BJ (cell line): ENCODE measurements at regions not wholly inside any gene's neighbourhood (a gene's known extent, or its start where the extent isn't known, plus 50 kb on each side); places are given as distances from the start of the nearest gene placed in this dataset.

Experiments
- CTCF ChIA-PET: fragments of 350-600 bp; formaldehyde crosslinking; extraction: SDS; loops from one replicate; lab custom pipeline; 2021; ENCODE audit warnings: antibody characterized with exemption, inconsistent platforms; lab: Yijun Ruan, JAX
- POLR2A ChIA-PET: fragments of 300-600 bp; sonication (Branson Sonifier 250); formaldehyde crosslinking; extraction: SDS; loops from one replicate; lab custom pipeline; 2021; ENCODE audit warnings: antibody characterized with exemption; lab: Charles Lee
- DNase-seq: peaks from one replicate; pipeline ENCODE4 v3.0.0-alpha.2; 2011; ENCODE audit warnings: low read depth
- H3K27me3 ChIP-seq: 2 replicates; pipeline ENCODE4 v1.6.0; 2011; ENCODE audit warnings: low read length; ENCODE audit not compliant: control insufficient read depth, insufficient read depth
- H3K36me3 ChIP-seq: 2 replicates; pipeline ENCODE4 v1.5.1; 2011; ENCODE audit warnings: low read length; ENCODE audit not compliant: control insufficient read depth, insufficient read depth
- H3K4me3 ChIP-seq: 2 replicates; pipeline ENCODE4 v1.5.1; 2011; ENCODE audit warnings: low read depth, mild to moderate bottlenecking, control low read depth, low read length
- CTCF ChIP-seq: IDR thresholded peaks from 2 replicates; pipeline ENCODE4 v1.5.1; 2011; ENCODE audit warnings: low read depth, mild to moderate bottlenecking, control low read depth, inconsistent platforms, low read length, moderate library complexity; ENCODE audit not compliant: insufficient read depth

GRCh38 chr3:73924048-73924447 is 299.3 kb upstream of the PDZRN3 start:
- CTCF ChIA-PET: no interaction called here
- DNase-seq: no peak
- Histone ChIP-seq H3K4me3 (no peak overlapping the region), H3K27me3 (no peaks in the 10 kb centered on the region), H3K36me3 (no peaks in the 10 kb centered on the region)
- TF ChIP-seq CTCF: no peak
- POLR2A ChIA-PET: no interaction called here

DNA sequence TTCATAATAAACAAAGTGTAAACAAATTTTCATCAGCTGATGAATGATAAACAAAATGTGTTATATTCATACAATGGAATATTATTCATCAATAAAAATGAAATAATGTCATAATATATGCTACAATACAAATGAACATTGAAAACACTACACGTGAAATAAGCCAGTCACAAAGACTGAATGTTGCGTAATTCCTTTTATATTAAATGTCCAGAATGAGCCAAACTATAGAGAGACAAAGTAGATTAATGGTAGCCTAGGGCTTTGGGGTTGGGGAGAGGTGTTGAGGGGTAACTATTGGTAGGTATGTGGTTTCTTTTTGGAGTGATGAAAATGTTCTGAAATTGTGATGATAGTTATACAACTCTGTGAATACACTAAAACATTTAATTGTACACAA is 292.9 kb upstream of the PDZRN3 start:
- TF ChIP-seq CTCF: no peak
- ChIA-PET POLR2A (no interaction called here), CTCF (interaction anchor here (2.2 kb wide), 1 partner anchor 14 kb away, joined by 6 read pairs; no protein-coding TSS in a partner anchor)
- H3K4me3 ChIP-seq: no peak overlapping the region
- H3K36me3 ChIP-seq: no peaks in the 10 kb centered on the region
- DNase-seq: no peak
- no peaks in the 10 kb centered on the region for H3K27me3 ChIP-seq

- H3K4me3 ChIP-seq: no peak overlapping the region
- CTCF ChIA-PET: interaction anchor here (2.2 kb wide), 1 partner anchor 16 kb away, joined by 6 read pairs; no protein-coding TSS in a partner anchor
Observed at GRCh38 chr3:73915886-73916285, 291.1 kb upstream of the PDZRN3 start.

DNA sequence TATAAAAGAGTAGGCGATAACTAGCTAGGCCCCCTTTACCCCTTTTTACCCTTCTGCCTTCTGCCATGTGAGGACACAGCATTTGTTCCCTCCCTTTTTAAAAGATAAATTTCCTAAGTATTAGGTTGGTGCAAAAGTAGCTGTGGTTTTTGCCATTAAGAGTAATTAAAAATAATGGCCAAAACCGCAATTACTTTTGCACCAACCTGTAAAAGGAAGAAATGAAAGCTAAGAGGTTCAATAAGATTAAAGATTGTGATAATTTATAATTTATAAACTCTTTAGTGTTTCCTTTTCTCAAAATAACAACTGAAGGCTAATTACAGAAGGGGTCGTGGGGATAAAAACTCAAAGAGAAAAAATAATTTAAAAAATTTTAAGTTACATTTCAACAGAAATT is 283.5 kb upstream of the PDZRN3 start:
- TF ChIP-seq CTCF: no peak
- no peak for DNase-seq
- POLR2A ChIA-PET: no interaction called here
- CTCF ChIA-PET: interaction anchor here (1.1 kb wide), 1 partner anchor 14 kb away, joined by 3 read pairs; no protein-coding TSS in a partner anchor
- Histone ChIP-seq H3K4me3 (no peak overlapping the region), H3K27me3 (no peaks in the 10 kb centered on the region), H3K36me3 (no peaks in the 10 kb centered on the region)

More at GRCh38 chr3:73915886-73916285, 291.1 kb upstream of the PDZRN3 start:
- no peak for TF ChIP-seq CTCF
- Histone ChIP-seq H3K27me3 (no peaks in the 10 kb centered on the region), H3K36me3 (no peaks in the 10 kb centered on the region)
- DNase-seq: no peak
- POLR2A ChIA-PET: no interaction called here

DNA sequence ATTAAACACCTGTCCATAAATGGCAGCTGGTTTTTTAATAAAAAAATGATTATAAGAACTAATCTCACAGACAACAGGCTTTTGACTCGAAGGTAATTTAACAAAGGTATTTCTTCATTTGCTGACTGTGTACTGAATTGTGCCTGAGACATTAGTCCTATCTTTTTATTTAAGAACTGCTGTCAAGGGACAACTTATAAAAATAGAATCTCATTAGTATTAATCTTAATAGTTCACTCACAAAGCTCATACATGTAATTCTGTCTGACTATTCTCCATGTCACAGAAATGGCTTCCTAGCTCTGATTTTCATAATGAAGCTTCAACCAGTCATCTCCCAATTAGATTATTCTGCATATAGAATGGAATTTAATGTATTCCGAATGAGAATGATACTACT is 276.9 kb upstream of the PDZRN3 start:
- Histone ChIP-seq H3K4me3 (no peak overlapping the region), H3K27me3 (no peaks in the 10 kb centered on the region), H3K36me3 (no peaks in the 10 kb centered on the region)
- no peak for DNase-seq
- ChIA-PET CTCF (no interaction called here), POLR2A (no interaction called here)
- no peak for TF ChIP-seq CTCF
